CD4-positive, CD25-positive, alpha-beta regulatory T cell (primary cell): ENCODE measurements at regions not wholly inside any gene's neighbourhood (a gene's known extent, or its start where the extent isn't known, plus 50 kb on each side); places are given as distances from the start of the nearest gene placed in this dataset.

ENCODE experiments used
- ATAC-seq, 2 donors: fragments of 150-1000 bp; cut with Tn5 transposase; one replicate each; pipeline ENCODE4 v1.10.0; 2021; ENCODE audit warnings: low read depth in 2 of 2, moderate number of reproducible peaks in 2 of 2, moderate library complexity in 1 of 2
- DNase-seq, 3 donors: peaks; one replicate each; pipeline versions ENCODE4 v3.0.0 to v3.0.0-alpha.2; 2012 to 2022; ENCODE audit warnings: mixed read lengths in 1 of 3
- H3K27ac ChIP-seq: one replicate; pipeline ENCODE4 v1.7.0; 2013; ENCODE audit warnings: mild to moderate bottlenecking, low read length; ENCODE audit not compliant: insufficient read depth, poor library complexity, severe bottlenecking
- H3K27me3 ChIP-seq: one replicate; pipeline ENCODE4 v1.7.0; 2013; ENCODE audit warnings: low read length; ENCODE audit not compliant: control insufficient read depth, insufficient read depth
- H3K36me3 ChIP-seq: one replicate; pipeline ENCODE4 v1.7.0; 2013; ENCODE audit warnings: mild to moderate bottlenecking, low read length, moderate library complexity; ENCODE audit not compliant: control insufficient read depth, insufficient read depth
- H3K4me1 ChIP-seq: 2 replicates; pipeline ENCODE4 v1.7.0; 2013; ENCODE audit warnings: mild to moderate bottlenecking, low read length; ENCODE audit not compliant: insufficient read depth, control insufficient read depth, poor library complexity, severe bottlenecking
- H3K4me3 ChIP-seq: one replicate; pipeline ENCODE4 v1.7.0; 2013; ENCODE audit warnings: low read depth, mild to moderate bottlenecking, low read length, moderate library complexity
- H3K9me3 ChIP-seq, 2 experiments: 1 replicate in 1 of 2; 2 replicates in 1 of 2; pipeline ENCODE4 v1.7.0; 2013; ENCODE audit warnings: low read length in 2 of 2, mild to moderate bottlenecking in 1 of 2, moderate library complexity in 1 of 2; ENCODE audit not compliant: control insufficient read depth in 2 of 2
- H3K27ac Mint-ChIP-seq, 3 donors: one replicate each; pipeline ENCODE4 v1.8.0; 2020 to 2022; ENCODE audit warnings: mild to moderate bottlenecking in 3 of 3, mixed read lengths in 3 of 3, moderate library complexity in 2 of 3
- H3K27me3 Mint-ChIP-seq: one replicate; pipeline ENCODE4 v1.8.0; 2022; ENCODE audit warnings: mild to moderate bottlenecking, mixed read lengths
- H3K36me3 Mint-ChIP-seq: one replicate; pipeline ENCODE4 v1.8.0; 2020; ENCODE audit warnings: mixed read lengths
- H3K4me1 Mint-ChIP-seq, 4 donors: one replicate each; pipeline ENCODE4 v1.8.0; 2020 to 2022; ENCODE audit warnings: mixed read lengths in 4 of 4, mild to moderate bottlenecking in 1 of 4
- H3K4me3 Mint-ChIP-seq, 4 donors: one replicate each; pipeline ENCODE4 v1.8.0; 2020 to 2022; ENCODE audit warnings: mild to moderate bottlenecking in 4 of 4, mixed read lengths in 4 of 4, moderate library complexity in 3 of 4
- H3K9me3 Mint-ChIP-seq, 7 donors: one replicate each; pipeline ENCODE4 v1.8.0; 2020 to 2022; ENCODE audit warnings: mixed read lengths in 7 of 7, mild to moderate bottlenecking in 3 of 7, moderate library complexity in 2 of 7

- peaks cover 0 to 2% (median 0%) of the 10 kb centered on the region in 7 donors for H3K9me3 Mint-ChIP-seq
- ATAC-seq (no peak), DNase-seq (no peak)
- H3K36me3 ChIP-seq, result no peaks in the 10 kb centered on the region
- no peaks in the 10 kb centered on the region for H3K9me3 ChIP-seq
- no peaks in the 10 kb centered on the region for H3K4me1 ChIP-seq
- H3K36me3 Mint-ChIP-seq, result no peaks in the 10 kb centered on the region
- H3K27ac Mint-ChIP-seq, result no peak overlapping the region
- no peak overlapping the region for H3K4me3 Mint-ChIP-seq
- no peaks in the 10 kb centered on the region for H3K27me3 ChIP-seq
- no peak overlapping the region for H3K4me3 ChIP-seq
- H3K27ac ChIP-seq, result no peak overlapping the region
- peaks cover 4% of the 10 kb centered on the region for H3K27me3 Mint-ChIP-seq
- no peaks in the 10 kb centered on the region for H3K4me1 Mint-ChIP-seq
Observed at GRCh38 chr6:11925805-11926204, 86.3 kb upstream of the HIVEP1 start.

- Histone ChIP-seq H3K27me3 (no peaks in the 10 kb centered on the region), H3K4me3 (no peak overlapping the region), H3K36me3 (no peaks in the 10 kb centered on the region), H3K4me1 (no peaks in the 10 kb centered on the region), H3K9me3 (no peaks in the 10 kb centered on the region), H3K27ac (no peak overlapping the region)
- no peak for DNase-seq
- no peaks in the 10 kb centered on the region for H3K4me1 Mint-ChIP-seq
- H3K9me3 Mint-ChIP-seq, result peaks cover 0 to 2% (median 0%) of the 10 kb centered on the region in 7 donors
- H3K27ac Mint-ChIP-seq, result no peak overlapping the region
- no peak for ATAC-seq
- no peaks in the 10 kb centered on the region for H3K36me3 Mint-ChIP-seq
- no peak overlapping the region for H3K4me3 Mint-ChIP-seq
- H3K27me3 Mint-ChIP-seq, result peaks cover 4% of the 10 kb centered on the region
Observed at GRCh38 chr6:11923621-11924020, 88.5 kb upstream of the HIVEP1 start.

GRCh38 chr6:11922901-11923300 lies 89.2 kb upstream of the HIVEP1 start:
- DNase-seq (no peak), ATAC-seq (no peak)
- H3K9me3 ChIP-seq, result no peaks in the 10 kb centered on the region
- no peak overlapping the region for H3K4me3 ChIP-seq
- Mint-ChIP-seq H3K9me3 (peaks cover 0 to 1% (median 0%) of the 10 kb centered on the region in 7 donors), H3K27me3 (peaks cover 4% of the 10 kb centered on the region), H3K4me3 (no peak overlapping the region), H3K36me3 (no peaks in the 10 kb centered on the region), H3K4me1 (no peaks in the 10 kb centered on the region), H3K27ac (no peak overlapping the region)
- H3K4me1 ChIP-seq, result no peaks in the 10 kb centered on the region
- H3K27me3 ChIP-seq, result no peaks in the 10 kb centered on the region
- H3K27ac ChIP-seq, result no peak overlapping the region
- H3K36me3 ChIP-seq, result no peaks in the 10 kb centered on the region

- no peaks in the 10 kb centered on the region for H3K4me1 Mint-ChIP-seq
- Histone ChIP-seq H3K27ac (no peak overlapping the region), H3K4me3 (no peak overlapping the region), H3K27me3 (no peaks in the 10 kb centered on the region), H3K9me3 (no peaks in the 10 kb centered on the region), H3K4me1 (no peaks in the 10 kb centered on the region), H3K36me3 (no peaks in the 10 kb centered on the region)
- H3K27ac Mint-ChIP-seq, result no peak overlapping the region
- H3K9me3 Mint-ChIP-seq, result no peaks in the 10 kb centered on the region
- no peak overlapping the region for H3K4me3 Mint-ChIP-seq
- no peaks in the 10 kb centered on the region for H3K36me3 Mint-ChIP-seq
- DNase-seq (no peak), ATAC-seq (no peak)
- peaks cover 4% of the 10 kb centered on the region for H3K27me3 Mint-ChIP-seq
Observed at GRCh38 chr6:11921751-11922150, 90.4 kb upstream of the HIVEP1 start.

- peak overlapping the region in 1 of 3 donors; percentile 53 for H3K27ac Mint-ChIP-seq
- H3K9me3 ChIP-seq, result no peaks in the 10 kb centered on the region
- H3K4me3 ChIP-seq, result no peak overlapping the region
- no peaks in the 10 kb centered on the region for H3K4me1 Mint-ChIP-seq
- H3K27me3 ChIP-seq, result no peaks in the 10 kb centered on the region
- no peak overlapping the region for H3K27ac ChIP-seq
- H3K36me3 ChIP-seq, result no peaks in the 10 kb centered on the region
- DNase-seq (no peak), ATAC-seq (no peak)
- H3K4me3 Mint-ChIP-seq, result no peak overlapping the region
- H3K36me3 Mint-ChIP-seq, result no peaks in the 10 kb centered on the region
- H3K27me3 Mint-ChIP-seq, result peaks cover 4% of the 10 kb centered on the region
- no peaks in the 10 kb centered on the region for H3K9me3 Mint-ChIP-seq
- no peaks in the 10 kb centered on the region for H3K4me1 ChIP-seq
Observed at GRCh38 chr6:11921017-11921438, 91.1 kb upstream of the HIVEP1 start.

GRCh38 chr6:11920566-11920965 lies 91.5 kb upstream of the HIVEP1 start:
- Mint-ChIP-seq H3K27ac (peak overlapping the region in 1 of 3 donors; percentile 53), H3K27me3 (peaks cover 4% of the 10 kb centered on the region), H3K36me3 (no peaks in the 10 kb centered on the region), H3K4me1 (no peaks in the 10 kb centered on the region), H3K4me3 (no peak overlapping the region), H3K9me3 (no peaks in the 10 kb centered on the region)
- Histone ChIP-seq H3K27me3 (no peaks in the 10 kb centered on the region), H3K4me3 (no peak overlapping the region), H3K27ac (no peak overlapping the region), H3K9me3 (no peaks in the 10 kb centered on the region), H3K4me1 (no peaks in the 10 kb centered on the region), H3K36me3 (no peaks in the 10 kb centered on the region)
- ATAC-seq (no peak), DNase-seq (no peak)

- Histone ChIP-seq H3K4me1 (no peaks in the 10 kb centered on the region), H3K36me3 (no peaks in the 10 kb centered on the region), H3K9me3 (no peaks in the 10 kb centered on the region), H3K4me3 (no peak overlapping the region), H3K27ac (no peak overlapping the region), H3K27me3 (no peaks in the 10 kb centered on the region)
- no peaks in the 10 kb centered on the region for H3K36me3 Mint-ChIP-seq
- H3K27ac Mint-ChIP-seq, result peak overlapping the region in 1 of 3 donors; percentile 53
- H3K9me3 Mint-ChIP-seq, result no peaks in the 10 kb centered on the region
- peaks cover 4% of the 10 kb centered on the region for H3K27me3 Mint-ChIP-seq
- no peak for ATAC-seq
- H3K4me1 Mint-ChIP-seq, result no peaks in the 10 kb centered on the region
- H3K4me3 Mint-ChIP-seq, result no peak overlapping the region
- DNase-seq, result no peak
Observed at GRCh38 chr6:11919771-11920440, 92.2 kb upstream of the HIVEP1 start.
